ENCODE measurements at regions not wholly inside any gene's neighbourhood (a gene's known extent, or its start where the extent isn't known, plus 50 kb on each side); places are given as distances from the start of the nearest gene placed in this dataset.

GRCh38 chr16:49947907-49948678 is 76.9 kb upstream of the CNEP1R1 start:
- H3K27ac ChIP-seq (ENCODE audit: low read depth in 2 of 2, low read length in 2 of 2) = no peak overlapping the region
- H3K27me3 ChIP-seq (ENCODE audit: control insufficient read depth, insufficient read depth, low read length) = no peaks in the 10 kb centered on the region
- no peaks in the 10 kb centered on the region for H3K4me1 ChIP-seq (ENCODE audit: control insufficient read depth in 2 of 3, insufficient read depth in 2 of 3, low read depth in 1 of 3, low read length in 3 of 3)
- no peaks in the 10 kb centered on the region for H3K9me3 ChIP-seq (ENCODE audit: control insufficient read depth in 2 of 3, insufficient read depth in 1 of 3, low read length in 3 of 3)
- H3K9ac ChIP-seq (ENCODE audit: low read length in 3 of 3) = no peak overlapping the region
- H3K4me3 ChIP-seq (ENCODE audit: low read length in 3 of 3) = no peak overlapping the region
- intact Hi-C loops (cut with DNase I) = no loop called here
- no peaks in the 10 kb centered on the region for H3K36me3 ChIP-seq (ENCODE audit: control insufficient read depth in 2 of 3, insufficient read depth in 3 of 3, low read length in 3 of 3)
- TF ChIP-seq CTCF (IDR thresholded peaks at IDR 0.05; ENCODE audit: borderline replicate concordance, extremely low read depth, insufficient read depth) = no peak
- DNase-seq = no peak
- no peak for FAIRE-seq

- H3K9ac ChIP-seq (ENCODE audit: low read length in 3 of 3) = no peak overlapping the region
- H3K4me1 ChIP-seq (ENCODE audit: control insufficient read depth in 2 of 3, insufficient read depth in 2 of 3, low read depth in 1 of 3, low read length in 3 of 3) = no peaks in the 10 kb centered on the region
- intact Hi-C loops (cut with DNase I) = no loop called here
- FAIRE-seq (no peak), DNase-seq (no peak)
- no peak overlapping the region for H3K4me3 ChIP-seq (ENCODE audit: low read length in 3 of 3)
- no peak for TF ChIP-seq CTCF (IDR thresholded peaks at IDR 0.05; ENCODE audit: borderline replicate concordance, extremely low read depth, insufficient read depth)
- H3K36me3 ChIP-seq (ENCODE audit: control insufficient read depth in 2 of 3, insufficient read depth in 3 of 3, low read length in 3 of 3) = no peaks in the 10 kb centered on the region
- no peak overlapping the region for H3K27ac ChIP-seq (ENCODE audit: low read depth in 2 of 2, low read length in 2 of 2)
- no peaks in the 10 kb centered on the region for H3K27me3 ChIP-seq (ENCODE audit: control insufficient read depth, insufficient read depth, low read length)
- no peaks in the 10 kb centered on the region for H3K9me3 ChIP-seq (ENCODE audit: control insufficient read depth in 2 of 3, insufficient read depth in 1 of 3, low read length in 3 of 3)
Observed at GRCh38 chr16:49951574-49952195, 73.3 kb upstream of the CNEP1R1 start.

- TF ChIP-seq CTCF (IDR thresholded peaks at IDR 0.05; ENCODE audit: borderline replicate concordance, extremely low read depth, insufficient read depth) = no peak
- intact Hi-C loops (cut with DNase I) = no loop called here
- Histone ChIP-seq H3K36me3 (ENCODE audit: control insufficient read depth in 2 of 3, insufficient read depth in 3 of 3, low read length in 3 of 3) (no peaks in the 10 kb centered on the region), H3K9ac (ENCODE audit: low read length in 3 of 3) (no peak overlapping the region), H3K27ac (ENCODE audit: low read depth in 2 of 2, low read length in 2 of 2) (no peak overlapping the region), H3K4me3 (ENCODE audit: low read length in 3 of 3) (no peak overlapping the region), H3K9me3 (ENCODE audit: control insufficient read depth in 2 of 3, insufficient read depth in 1 of 3, low read length in 3 of 3) (no peaks in the 10 kb centered on the region), H3K4me1 (ENCODE audit: control insufficient read depth in 2 of 3, insufficient read depth in 2 of 3, low read depth in 1 of 3, low read length in 3 of 3) (no peaks in the 10 kb centered on the region), H3K27me3 (ENCODE audit: control insufficient read depth, insufficient read depth, low read length) (no peaks in the 10 kb centered on the region)
- DNase-seq (no peak), FAIRE-seq (no peak)
Observed at GRCh38 chr16:49952386-49952785, 72.6 kb upstream of the CNEP1R1 start.

Measured in kidney (tissue), 13 donors.